ENCODE measurements at regions not wholly inside any gene's neighbourhood (a gene's known extent, or its start where the extent isn't known, plus 50 kb on each side); places are given as distances from the start of the nearest gene placed in this dataset.

GRCh38 chr2:123077101-123077500, 948.0 kb upstream of the CNTNAP5 start:
- no peak for FAIRE-seq
- H3K9ac ChIP-seq (ENCODE audit: low read length) = no peak overlapping the region
- no peaks in the 10 kb centered on the region for H4K20me1 ChIP-seq (ENCODE audit: insufficient read depth, low read length)
- H3K36me3 ChIP-seq (ENCODE audit: insufficient read depth, low read length) = no peaks in the 10 kb centered on the region
- no peaks in the 10 kb centered on the region for H3K27me3 Mint-ChIP-seq (ENCODE audit: low read depth, unreplicated experiment)
- no peak overlapping the region for H3K4me3 Mint-ChIP-seq (ENCODE audit: unreplicated experiment)
- no peaks in the 10 kb centered on the region for H3K9me3 ChIP-seq (ENCODE audit: insufficient read depth, low read depth, low read length)
- H2AFZ ChIP-seq (ENCODE audit: low read depth, low read length) = no peak overlapping the region
- H3K27ac Mint-ChIP-seq (ENCODE audit: unreplicated experiment) = no peak overlapping the region
- H3K36me3 Mint-ChIP-seq (ENCODE audit: low read depth, unreplicated experiment) = no peaks in the 10 kb centered on the region
- H3K9me3 Mint-ChIP-seq (ENCODE audit: unreplicated experiment) = no peaks in the 10 kb centered on the region
- TF ChIP-seq EZH2 (IDR thresholded peaks at IDR 0.05; ENCODE audit: insufficient read depth, low read length) = no peak
- TF ChIP-seq CTCF (IDR thresholded peaks at IDR 0.05; ENCODE audit: insufficient read depth, low read depth, low read length) = no peak
- no peak overlapping the region for H3K4me3 ChIP-seq (ENCODE audit: insufficient read depth, low read depth, low read length)
- peaks cover 21% of the 10 kb centered on the region for H3K4me1 Mint-ChIP-seq (ENCODE audit: low read depth, unreplicated experiment)
- H3K27ac ChIP-seq (ENCODE audit: low read depth, low read length) = no peak overlapping the region
- no peaks in the 10 kb centered on the region for H3K79me2 ChIP-seq (ENCODE audit: insufficient read depth, low read length)
- DNase-seq (ENCODE audit: low read depth) = no peak
- H3K27me3 ChIP-seq (ENCODE audit: insufficient read depth, low read length) = no peaks in the 10 kb centered on the region
- H3K4me2 ChIP-seq (ENCODE audit: low read length) = no peak overlapping the region
- H3K4me1 ChIP-seq (ENCODE audit: insufficient read depth, low read length) = peaks cover 5% of the 10 kb centered on the region

GRCh38 chr2:123080331-123080730, 944.8 kb upstream of the CNTNAP5 start:
- H3K79me2 ChIP-seq (ENCODE audit: insufficient read depth, low read length) = no peaks in the 10 kb centered on the region
- no peak overlapping the region for H3K27ac Mint-ChIP-seq (ENCODE audit: unreplicated experiment)
- no peak overlapping the region for H3K4me3 ChIP-seq (ENCODE audit: insufficient read depth, low read depth, low read length)
- no peak overlapping the region for H3K27ac ChIP-seq (ENCODE audit: low read depth, low read length)
- H3K9me3 ChIP-seq (ENCODE audit: insufficient read depth, low read depth, low read length) = no peaks in the 10 kb centered on the region
- H3K36me3 ChIP-seq (ENCODE audit: insufficient read depth, low read length) = no peaks in the 10 kb centered on the region
- H3K4me1 Mint-ChIP-seq (ENCODE audit: low read depth, unreplicated experiment) = peaks cover 9% of the 10 kb centered on the region
- no peaks in the 10 kb centered on the region for H3K36me3 Mint-ChIP-seq (ENCODE audit: low read depth, unreplicated experiment)
- H3K9ac ChIP-seq (ENCODE audit: low read length) = no peak overlapping the region
- H2AFZ ChIP-seq (ENCODE audit: low read depth, low read length) = no peak overlapping the region
- H3K27me3 Mint-ChIP-seq (ENCODE audit: low read depth, unreplicated experiment) = no peaks in the 10 kb centered on the region
- no peaks in the 10 kb centered on the region for H4K20me1 ChIP-seq (ENCODE audit: insufficient read depth, low read length)
- H3K4me3 Mint-ChIP-seq (ENCODE audit: unreplicated experiment) = no peak overlapping the region
- no peaks in the 10 kb centered on the region for H3K9me3 Mint-ChIP-seq (ENCODE audit: unreplicated experiment)
- no peak for FAIRE-seq
- no peak for DNase-seq (ENCODE audit: low read depth)
- no peaks in the 10 kb centered on the region for H3K27me3 ChIP-seq (ENCODE audit: insufficient read depth, low read length)
- TF ChIP-seq EZH2 (IDR thresholded peaks at IDR 0.05; ENCODE audit: insufficient read depth, low read length) (no peak), CTCF (IDR thresholded peaks at IDR 0.05; ENCODE audit: insufficient read depth, low read depth, low read length) (no peak)
- no peak overlapping the region for H3K4me2 ChIP-seq (ENCODE audit: low read length)
- H3K4me1 ChIP-seq (ENCODE audit: insufficient read depth, low read length) = peaks cover 5% of the 10 kb centered on the region

GRCh38 chr2:123085484-123085883, 939.6 kb upstream of the CNTNAP5 start:
- no peak overlapping the region for H3K4me2 ChIP-seq (ENCODE audit: low read length)
- no peaks in the 10 kb centered on the region for H3K36me3 ChIP-seq (ENCODE audit: insufficient read depth, low read length)
- peaks cover 13% of the 10 kb centered on the region for H3K4me1 Mint-ChIP-seq (ENCODE audit: low read depth, unreplicated experiment)
- FAIRE-seq (no peak), DNase-seq (ENCODE audit: low read depth) (no peak)
- H3K27ac Mint-ChIP-seq (ENCODE audit: unreplicated experiment) = no peak overlapping the region
- no peaks in the 10 kb centered on the region for H3K36me3 Mint-ChIP-seq (ENCODE audit: low read depth, unreplicated experiment)
- no peak overlapping the region for H2AFZ ChIP-seq (ENCODE audit: low read depth, low read length)
- H4K20me1 ChIP-seq (ENCODE audit: insufficient read depth, low read length) = no peaks in the 10 kb centered on the region
- H3K9ac ChIP-seq (ENCODE audit: low read length) = no peak overlapping the region
- no peak overlapping the region for H3K27ac ChIP-seq (ENCODE audit: low read depth, low read length)
- no peak for TF ChIP-seq CTCF (IDR thresholded peaks at IDR 0.05; ENCODE audit: insufficient read depth, low read depth, low read length)
- no peak for TF ChIP-seq EZH2 (IDR thresholded peaks at IDR 0.05; ENCODE audit: insufficient read depth, low read length)
- H3K4me3 ChIP-seq (ENCODE audit: insufficient read depth, low read depth, low read length) = no peak overlapping the region
- H3K27me3 ChIP-seq (ENCODE audit: insufficient read depth, low read length) = no peaks in the 10 kb centered on the region
- no peak overlapping the region for H3K4me3 Mint-ChIP-seq (ENCODE audit: unreplicated experiment)
- H3K27me3 Mint-ChIP-seq (ENCODE audit: low read depth, unreplicated experiment) = no peaks in the 10 kb centered on the region
- no peaks in the 10 kb centered on the region for H3K9me3 ChIP-seq (ENCODE audit: insufficient read depth, low read depth, low read length)
- H3K4me1 ChIP-seq (ENCODE audit: insufficient read depth, low read length) = peaks cover 5% of the 10 kb centered on the region
- no peaks in the 10 kb centered on the region for H3K79me2 ChIP-seq (ENCODE audit: insufficient read depth, low read length)
- no peaks in the 10 kb centered on the region for H3K9me3 Mint-ChIP-seq (ENCODE audit: unreplicated experiment)
